Stimulated activated naive CD4-positive, alpha-beta T cell (primary cell): ENCODE measurements at regions not wholly inside any gene's neighbourhood (a gene's known extent, or its start where the extent isn't known, plus 50 kb on each side); places are given as distances from the start of the nearest gene placed in this dataset.

Experiments used
- DNase-seq, 6 experiments: peaks; one replicate each; lab custom pipeline; 2025; lab: John Stamatoyannopoulos, UW

DNA sequence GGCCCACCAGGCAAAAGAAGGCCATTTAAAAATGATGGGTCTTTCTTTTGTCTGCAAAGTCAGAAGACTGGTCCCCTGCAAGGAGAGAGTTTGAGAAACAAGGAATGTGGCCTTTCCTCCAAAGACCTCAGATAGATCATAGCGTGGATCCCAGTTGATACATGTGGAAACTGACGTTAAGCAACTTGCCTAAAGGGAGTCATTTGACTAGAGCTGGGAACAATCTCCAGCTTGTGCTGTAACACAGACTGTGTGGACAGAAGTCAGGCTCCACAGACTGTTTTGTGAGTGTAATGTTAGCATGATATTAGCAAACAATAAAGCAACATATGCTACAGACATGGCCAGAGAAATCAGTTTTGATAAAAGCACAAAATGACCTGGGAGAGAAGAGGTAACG is 140.4 kb upstream of the CITED2 start:
- DNase-seq: no peak

DNA sequence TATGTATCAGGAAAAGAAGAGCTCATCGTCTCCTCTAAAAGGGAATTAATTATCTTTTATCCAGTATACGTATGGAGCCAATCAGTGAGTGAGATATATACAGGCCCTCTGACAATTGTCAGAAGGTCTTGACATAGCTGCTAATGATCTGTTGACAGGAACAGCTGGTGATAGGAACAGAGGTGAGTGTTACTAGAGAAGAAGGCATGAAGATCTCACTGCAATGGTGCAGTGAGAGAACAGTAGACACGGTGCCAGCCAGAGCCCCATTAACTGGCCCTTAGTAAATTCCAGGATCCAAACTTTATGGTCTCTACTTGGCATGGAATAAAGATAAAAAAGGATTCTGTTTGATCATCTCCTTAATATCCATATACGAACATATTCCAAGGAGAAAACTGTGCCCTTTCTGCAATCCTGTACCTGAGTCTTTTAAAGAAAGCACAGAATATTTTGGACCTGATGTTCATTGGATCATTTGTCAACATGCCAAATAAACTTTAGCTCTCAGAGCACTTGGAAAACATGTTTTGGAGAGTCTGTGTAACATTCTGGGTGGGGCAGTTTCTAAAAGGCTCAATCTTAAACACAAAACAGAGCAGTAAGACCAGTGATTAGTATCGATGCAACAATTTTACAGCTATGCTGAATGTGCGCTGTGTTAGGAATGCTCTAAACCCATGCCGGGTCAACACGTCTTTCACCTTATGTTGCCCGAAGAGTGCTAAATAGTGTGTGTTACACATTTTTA is 135.8 kb upstream of the CITED2 start:
- no peak for DNase-seq

DNA sequence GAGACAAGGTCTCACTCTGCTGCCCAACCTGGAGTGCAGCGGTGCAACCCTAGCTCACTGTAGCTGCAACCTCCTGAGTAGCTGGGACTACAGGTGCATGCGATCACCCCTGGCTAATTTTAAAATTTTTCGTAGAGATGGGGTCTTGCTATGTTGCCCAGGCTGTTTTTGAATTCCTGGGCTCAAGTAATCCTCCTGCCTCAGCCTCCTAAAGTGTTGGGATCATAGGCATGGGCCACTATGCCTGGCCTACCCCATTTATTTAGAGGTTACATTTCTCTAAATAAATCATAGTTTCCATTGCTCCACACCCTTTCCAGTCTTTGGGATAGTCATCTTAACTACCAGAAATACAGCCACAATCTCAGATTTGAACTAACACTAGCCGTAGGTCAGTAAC is 134.7 kb upstream of the CITED2 start:
- DNase-seq: no peak

DNA sequence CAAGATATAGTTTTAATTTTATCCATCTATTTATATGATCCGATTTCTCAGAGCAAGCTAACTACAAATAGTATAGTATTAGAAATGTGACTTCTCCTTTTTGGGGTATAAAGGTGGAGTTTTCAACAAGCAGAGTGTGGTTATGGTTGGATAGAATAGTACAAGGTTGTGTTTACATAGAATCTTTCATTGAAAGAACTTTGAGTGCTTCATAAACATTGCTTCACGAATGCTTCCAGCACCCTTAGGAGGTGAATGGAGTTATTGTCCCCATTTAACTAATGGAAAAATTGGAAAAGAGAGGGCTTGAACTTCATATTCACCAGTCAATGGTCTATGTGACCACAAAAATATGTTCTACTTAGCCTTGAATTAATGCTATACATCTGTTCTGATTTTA is 134.1 kb upstream of the CITED2 start:
- DNase-seq: no peak

DNA sequence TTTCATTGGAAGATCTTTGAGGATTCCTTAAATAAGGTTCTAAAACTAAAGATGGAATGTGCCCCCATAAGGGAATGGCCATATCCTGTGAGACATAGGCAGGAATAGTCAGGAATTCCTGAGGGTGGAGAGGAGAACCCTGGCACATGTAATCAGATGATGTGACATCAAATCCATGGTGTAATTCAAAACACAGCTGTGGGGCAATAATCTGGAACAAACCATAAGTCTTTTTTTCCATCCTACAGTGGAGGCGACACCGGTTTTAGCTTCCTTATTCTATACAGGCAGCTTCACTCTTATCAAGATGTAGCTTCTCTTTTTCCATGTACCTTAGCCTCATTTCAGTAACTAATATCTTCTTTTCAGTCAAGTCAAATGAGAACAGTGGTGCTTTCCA is 133.6 kb upstream of the CITED2 start:
- no peak for DNase-seq

DNA sequence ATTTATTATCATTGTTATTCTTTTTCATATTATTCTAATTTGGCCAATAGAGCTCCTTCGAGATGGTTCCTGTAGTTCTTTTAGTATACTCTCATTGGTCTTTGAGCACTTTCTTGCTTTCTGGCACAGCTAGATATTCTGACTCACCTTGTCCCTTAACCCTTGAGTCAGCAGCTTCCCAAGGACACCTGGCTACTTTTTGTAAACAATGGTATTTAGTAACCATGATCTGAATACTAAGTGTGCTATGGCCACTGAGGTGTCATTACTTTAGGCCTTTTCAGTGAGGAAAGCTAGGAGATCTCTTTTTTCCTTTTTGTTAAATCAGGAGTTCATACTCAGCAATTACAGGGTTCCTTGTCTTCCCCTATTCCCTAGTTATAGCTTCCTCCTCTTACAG is 126.5 kb upstream of the CITED2 start:
- no peak for DNase-seq

DNA sequence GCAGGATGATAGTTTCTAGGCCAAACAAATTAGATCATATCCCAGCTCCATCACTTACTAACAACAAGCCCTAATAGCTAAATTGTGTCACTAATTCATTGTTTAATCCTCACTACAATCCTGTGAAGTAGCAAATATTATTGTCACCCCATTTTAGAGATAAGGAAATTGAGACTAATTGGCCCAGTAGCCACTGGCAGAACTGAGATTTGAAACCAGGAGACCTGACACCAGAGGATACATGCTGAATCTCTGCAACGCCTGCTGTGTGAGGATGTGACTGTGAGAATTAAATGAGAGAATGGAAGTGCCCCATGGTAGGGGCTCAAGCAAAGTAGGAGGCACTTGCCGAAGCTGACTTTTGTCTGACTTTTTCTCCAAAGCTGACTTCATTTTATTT is 124.3 kb upstream of the CITED2 start:
- no peak for DNase-seq

DNA sequence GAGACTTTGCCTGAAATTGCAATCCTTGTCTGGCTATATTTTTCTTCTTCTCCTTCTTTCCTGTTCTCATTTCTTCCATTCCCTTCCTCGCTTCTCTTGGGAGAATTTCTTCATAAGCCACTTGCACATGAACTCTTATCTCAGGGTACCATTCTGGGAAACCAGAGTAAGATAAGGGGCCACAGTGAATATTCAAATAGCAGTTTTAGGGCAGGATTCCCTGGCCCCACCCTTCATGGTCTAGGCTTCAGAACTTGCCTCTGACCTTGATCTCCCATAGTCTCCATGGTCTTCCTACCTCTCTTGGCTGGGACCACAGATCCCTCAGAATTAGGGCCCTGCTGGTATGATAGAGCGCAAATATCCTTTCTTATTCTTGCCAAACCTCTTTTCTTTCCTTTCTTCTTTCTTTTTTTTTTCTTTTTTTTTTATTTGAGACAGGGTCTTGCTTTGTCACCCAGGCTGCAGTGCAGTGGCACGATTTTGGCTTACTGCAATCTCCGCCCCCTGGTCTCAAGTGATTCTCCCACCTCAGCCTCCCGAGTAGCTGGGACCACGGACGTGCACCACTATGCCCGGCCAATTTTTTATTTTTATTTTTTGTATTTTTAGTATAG is 123.0 kb upstream of the CITED2 start:
- DNase-seq: no peak

DNA sequence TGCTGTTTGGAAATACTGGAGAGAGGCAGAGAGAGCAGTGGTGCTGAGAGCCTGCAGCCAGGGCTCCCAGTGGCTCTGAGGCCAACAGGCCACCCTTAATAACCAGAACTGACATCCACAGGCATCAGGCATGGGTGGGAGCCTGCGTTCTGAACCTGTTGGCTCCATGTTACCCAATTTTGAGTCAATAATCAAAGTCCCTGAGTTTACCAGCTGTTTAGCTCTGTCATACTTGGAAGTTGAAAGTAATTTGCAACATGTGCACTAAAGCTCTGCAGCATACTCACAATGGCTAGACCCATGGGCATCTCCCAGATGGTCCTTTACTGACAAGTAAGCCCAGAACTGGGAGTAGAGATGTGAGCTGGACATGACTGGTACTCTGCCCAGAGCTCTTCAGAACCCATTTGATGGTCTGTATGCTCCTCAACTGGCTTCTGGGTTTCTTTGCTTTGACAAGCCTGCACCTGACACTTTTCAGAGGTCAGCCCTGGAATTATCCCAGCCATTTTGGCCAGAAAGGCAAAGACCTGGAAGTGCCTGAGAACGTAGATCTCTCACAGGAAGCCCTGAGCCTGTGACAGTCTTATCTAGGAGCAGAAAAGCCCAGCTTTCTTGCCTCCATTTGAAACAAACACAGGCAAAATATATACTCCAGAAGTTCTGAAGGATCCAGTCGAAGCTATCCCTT is 122.4 kb upstream of the CITED2 start:
- no peak for DNase-seq

DNA sequence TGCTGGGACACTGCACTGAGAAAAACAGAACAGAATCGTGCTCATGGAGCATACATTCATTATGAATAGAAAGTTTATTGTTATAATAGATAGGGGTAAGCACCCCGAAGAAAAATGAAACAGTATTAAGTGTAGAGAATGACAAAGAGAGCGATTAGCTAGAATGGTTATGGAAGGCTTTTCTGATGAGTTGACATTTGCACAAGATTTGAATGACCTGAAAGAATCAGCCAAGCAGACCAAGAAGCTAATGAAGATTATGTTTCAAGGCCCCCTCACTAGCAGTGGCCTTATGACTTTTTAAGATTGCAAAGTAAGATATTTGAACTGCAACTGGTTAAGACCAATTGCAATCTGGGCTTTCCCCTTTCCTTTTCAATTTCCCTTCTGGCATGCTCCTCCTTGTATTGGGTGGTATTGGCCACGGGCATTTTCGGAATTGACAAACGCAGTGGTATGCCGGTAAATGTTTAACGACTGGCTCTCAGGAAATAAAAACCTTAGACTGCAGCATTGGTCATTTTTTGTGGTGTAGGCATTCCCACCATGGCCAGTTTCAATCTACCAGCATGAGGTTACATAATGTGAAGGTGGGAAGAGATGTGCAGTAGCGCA is 120.0 kb upstream of the CITED2 start:
- no peak for DNase-seq

DNA sequence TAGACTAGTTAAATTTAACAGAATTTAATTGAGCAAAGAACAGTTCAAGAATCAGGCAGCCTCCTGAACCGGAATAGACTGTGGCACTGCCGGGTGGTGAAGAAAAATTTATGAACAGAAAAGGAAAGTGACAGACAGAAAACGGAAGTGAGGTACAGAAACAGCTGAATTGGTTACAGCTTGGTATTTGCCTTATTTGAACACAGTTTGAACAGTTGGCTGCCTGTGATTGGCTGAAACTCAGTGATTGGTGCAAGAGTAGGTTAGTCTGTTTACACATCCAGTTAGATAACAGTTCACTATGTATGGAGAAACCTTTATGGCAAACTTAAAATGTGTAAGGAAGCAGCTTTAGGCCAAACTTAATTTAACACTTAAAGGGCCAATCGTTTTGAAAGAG is 116.0 kb upstream of the CITED2 start:
- DNase-seq: peak in 3 of 6 experiments; percentile 1 to 7 (median 2)

DNA sequence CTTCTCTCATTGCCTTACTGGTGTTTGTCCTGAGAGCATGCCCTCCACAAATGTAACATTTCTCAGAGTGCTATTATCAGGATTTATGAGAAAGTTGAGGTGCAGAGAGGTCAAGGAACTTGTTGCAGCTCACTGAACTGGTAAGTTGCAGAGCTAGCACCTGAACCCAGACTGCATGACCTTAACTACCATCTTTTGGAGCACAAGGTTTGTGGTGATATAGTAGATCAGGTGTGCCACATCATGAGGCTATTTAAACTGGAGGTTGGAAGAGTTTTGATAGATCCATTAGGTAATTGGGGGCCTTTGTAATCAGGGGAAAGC is 112.0 kb upstream of the CITED2 start:
- DNase-seq: no peak

DNA sequence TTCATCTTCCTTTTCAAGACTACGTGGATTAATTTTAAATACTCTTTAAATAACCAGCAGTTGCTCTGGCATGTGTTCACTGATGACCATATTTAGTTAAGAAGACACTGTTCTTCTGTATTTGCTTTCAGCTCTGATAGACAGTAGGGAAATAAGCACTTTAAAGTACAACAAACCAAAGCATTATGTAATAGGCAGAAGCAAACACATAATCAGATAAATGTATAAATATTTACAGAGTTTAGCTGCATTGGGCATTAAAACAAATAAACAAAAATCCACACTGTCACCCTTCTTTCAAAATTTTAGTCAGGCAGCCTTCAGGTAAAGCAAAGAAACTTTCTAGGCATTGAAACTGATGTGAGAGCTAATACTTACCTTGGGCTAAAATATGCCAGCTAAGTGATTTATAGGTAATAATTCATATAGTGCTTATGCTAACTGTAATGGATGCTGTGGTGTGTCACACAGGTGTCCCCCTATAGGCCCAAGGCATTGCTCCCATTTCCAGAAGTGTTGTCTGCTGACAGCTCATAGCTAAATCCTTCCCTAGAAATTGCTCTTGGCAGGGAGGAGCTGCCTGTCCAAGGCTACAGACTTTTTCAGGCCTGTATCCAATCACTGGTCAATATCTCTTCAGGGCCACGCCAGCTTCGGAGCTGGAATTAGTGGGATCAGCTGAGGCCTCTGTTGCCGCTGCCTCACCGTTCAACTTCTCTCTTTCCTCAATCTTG is 111.5 kb upstream of the CITED2 start:
- no peak for DNase-seq

DNA sequence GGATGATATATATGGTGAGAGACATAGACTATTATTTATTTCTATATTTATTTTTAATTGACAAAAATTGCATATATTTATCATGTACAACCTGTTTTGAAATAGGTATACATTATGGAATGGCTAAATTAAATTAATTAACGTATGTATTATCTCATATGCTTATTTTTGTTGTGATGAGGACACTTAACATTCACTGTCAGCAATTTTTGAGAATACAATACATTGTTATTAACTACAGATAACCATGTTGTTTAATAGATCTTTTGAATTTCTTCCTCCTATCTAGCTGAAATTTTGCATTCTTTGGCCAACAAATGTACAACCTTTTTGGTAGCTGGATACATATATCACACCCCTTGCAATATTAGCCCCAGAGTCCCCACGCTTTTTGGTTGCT is 110.7 kb upstream of the CITED2 start:
- no peak for DNase-seq

DNA sequence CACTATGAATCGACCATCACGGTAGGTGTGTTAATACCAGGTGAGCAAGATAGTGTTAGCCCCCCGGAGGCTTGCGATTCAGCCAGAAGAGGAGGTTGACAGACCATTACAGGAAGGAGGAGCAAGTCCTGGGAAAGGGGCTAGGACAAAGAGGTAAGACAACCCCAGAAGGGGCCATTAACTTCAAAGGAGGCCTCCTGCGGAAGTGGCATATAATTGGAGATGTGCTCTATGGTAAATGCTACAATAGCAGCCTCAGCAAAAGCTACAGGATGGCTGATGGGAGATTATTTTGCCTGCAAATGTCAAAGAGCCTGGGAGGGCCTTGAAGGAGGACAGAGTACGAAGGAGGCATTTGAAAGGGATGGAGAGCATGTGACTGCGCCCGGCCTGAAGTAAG is 108.6 kb upstream of the CITED2 start:
- DNase-seq: no peak

DNA sequence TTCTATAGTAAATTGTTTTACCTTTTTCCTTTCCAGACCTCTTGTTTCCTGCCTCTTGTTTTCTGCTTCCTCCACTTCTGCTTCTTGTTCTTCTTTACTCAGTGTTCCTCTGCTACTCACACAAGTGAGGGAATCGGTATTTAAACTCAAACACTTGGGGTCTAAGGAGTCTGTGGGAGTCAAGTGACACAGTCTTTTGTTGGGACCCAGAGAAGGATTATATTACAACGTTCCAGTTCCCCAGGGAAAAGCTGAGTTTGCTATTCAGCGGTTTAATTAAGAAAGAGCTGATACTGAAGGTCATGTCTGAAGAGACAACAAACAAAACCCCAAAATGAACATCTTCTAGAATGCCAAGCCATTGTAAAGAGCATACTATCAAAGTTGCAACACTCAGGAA is 107.8 kb upstream of the CITED2 start:
- no peak for DNase-seq

DNA sequence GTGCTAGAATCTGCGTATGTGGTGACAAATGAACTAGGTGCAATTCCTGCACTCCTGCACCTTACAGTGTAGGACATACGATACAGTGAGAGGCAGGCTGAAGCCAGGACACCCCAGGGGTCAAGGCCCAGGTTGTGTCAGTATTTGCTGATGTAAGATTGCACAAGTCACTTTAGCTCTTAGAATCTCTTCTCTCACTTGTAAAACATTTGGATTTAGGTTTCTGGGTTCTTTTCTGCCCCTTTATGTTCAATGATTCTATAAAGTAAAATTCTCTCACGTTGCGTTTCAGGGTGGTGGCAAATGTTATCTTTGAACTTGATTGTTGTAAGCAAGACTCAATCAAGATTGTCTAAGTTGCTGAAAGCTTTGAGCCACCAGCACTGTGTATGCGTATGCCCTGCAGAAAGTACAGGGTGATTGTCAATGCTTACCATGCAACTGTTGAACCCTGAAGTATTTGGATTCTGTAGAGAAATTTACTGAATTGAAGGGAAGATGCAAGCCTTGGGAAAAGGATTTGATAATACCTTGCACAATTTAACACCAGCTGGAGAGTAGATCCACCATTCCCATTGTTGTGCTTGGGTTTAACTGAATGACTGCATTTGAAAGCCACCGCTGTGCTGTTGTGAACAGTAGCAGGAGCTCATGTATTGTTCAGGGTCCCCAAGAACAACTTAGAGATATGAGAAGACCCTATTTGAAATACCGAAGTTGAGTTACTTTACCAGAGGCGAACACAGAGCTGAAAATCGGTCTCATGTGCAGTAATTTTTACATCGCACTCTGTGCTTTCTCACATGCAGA is 106.1 kb upstream of the CITED2 start:
- no peak for DNase-seq

DNA sequence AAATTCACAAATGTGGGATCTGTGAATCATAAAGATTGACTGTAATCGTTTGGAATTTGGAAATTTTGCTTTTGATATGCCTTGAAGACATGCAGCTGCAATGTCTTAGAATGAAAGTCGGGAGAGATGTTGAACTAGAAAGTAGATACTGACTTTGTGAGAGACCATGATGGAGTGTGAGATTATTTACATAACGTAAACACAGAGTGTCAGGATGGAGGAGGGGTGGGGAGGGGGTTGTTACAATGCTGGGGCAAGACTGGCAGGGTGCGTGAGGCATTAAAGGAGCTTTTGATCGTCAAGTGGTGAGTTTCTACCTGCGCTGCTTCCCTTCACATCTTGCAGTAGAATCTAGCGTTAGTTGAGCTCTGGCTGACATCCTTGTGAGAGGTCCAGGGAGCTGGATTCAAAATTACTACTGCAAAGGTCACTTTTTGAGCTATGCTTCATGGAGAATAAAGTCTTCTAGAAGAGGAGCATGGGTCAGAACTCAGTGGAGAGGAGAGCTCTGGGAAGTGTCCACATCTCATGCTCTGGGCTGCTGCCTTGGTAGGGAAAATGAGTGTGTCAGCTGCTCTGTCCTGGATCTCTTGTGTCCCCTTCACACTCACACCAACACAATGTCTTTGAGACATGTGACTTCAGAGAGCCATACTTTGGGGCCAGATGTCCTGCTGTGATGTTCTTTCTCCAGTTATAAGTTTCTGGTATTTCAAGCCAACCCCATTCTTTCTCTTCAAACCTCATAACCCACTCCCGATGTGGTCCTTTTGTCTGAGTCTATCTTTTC is 105.2 kb upstream of the CITED2 start:
- DNase-seq: no peak

DNA sequence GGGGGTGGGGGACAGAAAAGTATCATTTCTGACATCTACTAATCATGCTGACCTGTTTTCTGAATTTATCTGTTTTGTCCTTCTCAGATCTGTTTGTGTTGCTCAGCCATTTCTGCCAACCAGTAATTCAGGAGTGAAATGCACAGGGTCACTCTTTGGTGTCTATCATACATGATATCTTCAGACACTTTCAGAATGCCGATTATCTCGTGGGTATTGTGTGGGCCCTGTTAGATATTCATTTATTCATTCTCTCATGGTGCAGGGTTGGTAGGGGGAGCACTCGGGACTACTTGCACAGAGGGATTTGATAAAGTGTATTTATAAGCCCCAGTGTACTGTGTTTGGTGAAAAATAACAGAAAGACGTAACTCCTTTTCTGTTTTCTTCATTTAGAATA is 101.2 kb upstream of the CITED2 start:
- no peak for DNase-seq

DNA sequence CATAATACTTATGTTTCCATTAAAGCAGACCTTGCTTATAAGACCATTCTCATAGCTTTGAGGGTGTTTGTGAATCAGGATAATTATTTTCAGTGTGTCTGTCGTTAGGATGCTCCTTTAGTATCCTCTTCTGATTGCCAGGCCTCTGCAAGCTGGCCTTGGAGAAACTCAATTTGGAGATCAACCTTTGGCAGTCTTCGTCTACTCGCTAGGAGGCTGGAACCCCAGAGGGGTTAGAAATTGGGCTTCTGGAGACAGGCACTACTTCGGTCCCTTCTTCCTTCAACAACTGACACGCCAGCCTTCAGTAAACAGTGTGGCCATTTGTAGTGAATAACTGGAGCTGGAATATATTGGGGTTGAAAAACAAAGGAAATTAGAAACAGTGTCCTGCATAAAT is 100.8 kb upstream of the CITED2 start:
- no peak for DNase-seq
